HG03045 (cell line): ENCODE measurements at regions not wholly inside any gene's neighbourhood (a gene's known extent, or its start where the extent isn't known, plus 50 kb on each side); places are given as distances from the start of the nearest gene placed in this dataset.
"Not testable (repeated sequence)": the region's sequence is repeated elsewhere in the genome, so short reads cannot be mapped to it uniquely, and the experiment has no call there.

Source experiments
- ATAC-seq: cut with Tn5 transposase; IDR thresholded peaks from one replicate; pipeline ENCODE4 v1.9.1; 2021; ENCODE audit warnings: mild to moderate bottlenecking, moderate library complexity; ENCODE audit not compliant: unreplicated experiment

DNA sequence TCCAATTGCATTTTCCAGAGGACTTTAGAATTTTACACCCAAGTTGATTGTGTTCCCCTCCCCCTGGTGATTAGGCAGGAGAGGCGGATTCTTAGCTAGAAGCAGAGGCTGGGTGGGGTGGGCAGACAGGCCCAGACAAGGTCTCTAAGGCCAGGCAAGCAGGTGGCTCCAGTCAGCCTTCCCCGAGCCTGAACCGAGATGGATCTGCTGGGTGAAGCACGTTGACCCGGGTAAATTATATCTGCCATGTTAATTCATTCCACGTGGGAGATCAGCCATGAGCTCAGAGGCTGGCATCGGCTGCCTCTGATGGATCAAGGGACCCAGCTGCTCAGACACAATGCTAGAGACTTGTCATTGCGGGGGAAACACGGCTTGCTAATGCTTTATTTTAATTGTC, 159.5 kb upstream of the MAFB start:
- no peak for ATAC-seq

DNA sequence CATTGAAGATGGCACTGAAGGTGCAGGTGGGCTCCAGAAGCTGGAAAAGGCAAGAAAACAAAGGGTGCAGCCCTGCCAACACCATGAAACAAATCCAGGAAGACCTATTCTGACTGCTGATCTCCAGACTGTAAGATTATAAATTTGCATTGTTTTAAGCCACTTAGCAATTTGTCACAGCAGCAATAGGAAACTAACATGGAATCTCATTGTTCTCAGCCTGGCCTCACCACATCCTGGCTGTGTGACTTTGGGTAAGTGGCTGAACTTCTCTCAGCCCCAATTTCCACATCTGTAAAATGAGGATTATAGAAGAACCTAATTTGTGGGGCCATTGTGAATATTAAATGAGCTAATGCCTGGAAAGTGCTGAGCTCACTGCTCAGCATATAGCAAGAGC, 160.4 kb upstream of the MAFB start:
- no peak for ATAC-seq

DNA sequence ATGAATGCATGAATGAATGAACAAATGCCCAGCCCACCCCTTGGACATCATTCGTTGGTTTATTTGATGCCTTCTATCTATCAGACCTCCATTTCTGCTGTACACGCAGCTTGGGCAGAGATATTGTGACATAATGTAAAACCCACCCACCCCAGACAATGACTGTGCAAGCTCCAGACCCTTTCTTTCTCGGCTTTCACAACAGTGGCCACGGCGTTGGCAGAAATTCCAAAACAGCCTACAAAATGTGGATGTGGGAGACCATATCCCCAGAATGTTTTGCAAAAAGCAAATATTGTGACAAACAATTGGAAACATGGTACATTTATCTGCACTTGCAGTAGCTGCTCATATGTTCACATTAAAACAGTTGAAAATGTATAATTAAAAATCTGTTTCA, 162.0 kb upstream of the MAFB start:
- no peak for ATAC-seq

DNA sequence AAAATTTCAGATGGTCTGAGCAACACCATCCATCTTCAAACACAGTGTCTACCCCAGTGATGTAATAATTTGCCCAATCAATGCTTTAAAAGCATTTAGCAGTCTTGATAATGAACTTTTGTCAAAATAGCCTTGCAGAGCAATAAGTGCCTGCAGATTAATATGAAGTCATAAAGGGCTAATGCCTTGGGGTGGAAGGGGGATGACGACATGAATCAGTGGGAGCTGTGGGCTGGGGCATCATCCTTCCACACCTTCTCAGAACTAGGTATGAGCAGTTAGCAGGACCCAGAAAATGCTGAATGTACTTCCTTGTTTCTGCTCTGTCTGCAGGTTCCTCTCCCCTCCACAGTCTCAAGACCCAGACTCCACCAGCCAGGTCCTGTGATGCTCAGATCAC, 166.2 kb upstream of the MAFB start:
- ATAC-seq = no peak

DNA sequence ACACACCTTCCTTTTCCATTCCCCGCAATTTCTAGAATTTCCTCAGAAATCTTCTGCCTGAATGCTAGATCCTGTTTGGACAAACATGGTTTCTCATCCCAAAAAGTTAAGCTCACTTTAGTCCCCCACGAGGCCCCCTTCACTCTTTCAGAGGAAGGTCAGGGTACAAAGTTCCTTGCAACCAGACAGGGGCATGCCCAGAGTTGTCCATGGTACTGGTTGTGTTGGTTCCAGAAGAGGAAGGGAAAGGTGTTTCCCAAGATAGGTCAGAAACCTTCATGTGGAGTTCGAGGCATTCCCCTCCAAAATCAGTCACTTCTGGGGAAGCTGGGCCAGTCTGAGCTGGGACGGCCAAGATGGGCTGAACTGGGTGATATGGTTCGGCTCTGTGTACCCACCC, 167.6 kb upstream of the MAFB start:
- no peak for ATAC-seq

DNA sequence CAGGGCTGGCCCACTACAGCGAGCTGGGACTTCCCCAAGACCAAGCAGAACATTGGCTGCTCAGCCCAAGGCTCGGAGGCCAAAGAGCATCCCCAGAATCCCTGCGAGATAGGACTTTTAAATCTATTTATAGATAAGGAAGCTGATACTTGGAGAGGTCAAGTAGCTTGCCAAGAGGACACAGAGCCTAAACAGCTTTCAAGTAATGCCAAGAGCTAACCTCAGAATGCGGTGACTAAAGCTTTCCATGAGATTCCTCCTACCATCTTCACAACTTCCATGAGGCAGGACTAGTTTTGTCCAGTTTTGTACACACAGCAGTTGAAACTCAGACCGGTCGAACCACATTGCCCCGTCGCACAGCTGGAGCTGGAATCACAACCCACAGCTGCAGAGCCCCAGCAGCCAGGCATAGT, 168.1 kb upstream of the TOP1 start:
- ATAC-seq = no peak

DNA sequence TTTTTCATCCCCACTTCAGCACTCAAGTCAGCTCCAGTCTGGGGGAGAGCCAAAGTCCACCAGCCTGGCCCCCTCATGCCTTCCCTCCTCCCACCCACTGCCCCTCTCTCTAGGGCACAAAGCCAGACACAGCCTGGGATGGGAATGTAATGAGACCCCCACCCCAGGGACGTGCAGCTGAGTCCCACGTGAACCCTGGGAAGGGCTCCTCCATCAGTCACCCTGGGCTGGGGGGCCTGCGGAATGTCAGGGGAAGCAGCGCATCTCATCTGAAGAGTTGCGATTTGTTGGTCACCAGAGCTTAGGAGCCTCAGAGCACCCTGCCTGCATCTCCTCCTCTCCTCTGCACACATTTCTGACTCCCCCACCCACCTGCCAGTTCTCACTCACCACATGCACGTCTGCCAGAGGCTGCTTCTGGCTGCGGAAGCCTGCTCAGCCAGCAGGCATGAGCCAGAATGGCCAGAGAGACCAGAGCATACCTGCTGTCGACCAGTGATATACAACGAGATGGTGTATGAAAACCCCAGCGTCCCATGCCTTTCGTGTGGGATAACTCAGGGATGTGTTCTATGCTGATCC, 167.1 kb upstream of the TOP1 start:
- ATAC-seq = no peak

DNA sequence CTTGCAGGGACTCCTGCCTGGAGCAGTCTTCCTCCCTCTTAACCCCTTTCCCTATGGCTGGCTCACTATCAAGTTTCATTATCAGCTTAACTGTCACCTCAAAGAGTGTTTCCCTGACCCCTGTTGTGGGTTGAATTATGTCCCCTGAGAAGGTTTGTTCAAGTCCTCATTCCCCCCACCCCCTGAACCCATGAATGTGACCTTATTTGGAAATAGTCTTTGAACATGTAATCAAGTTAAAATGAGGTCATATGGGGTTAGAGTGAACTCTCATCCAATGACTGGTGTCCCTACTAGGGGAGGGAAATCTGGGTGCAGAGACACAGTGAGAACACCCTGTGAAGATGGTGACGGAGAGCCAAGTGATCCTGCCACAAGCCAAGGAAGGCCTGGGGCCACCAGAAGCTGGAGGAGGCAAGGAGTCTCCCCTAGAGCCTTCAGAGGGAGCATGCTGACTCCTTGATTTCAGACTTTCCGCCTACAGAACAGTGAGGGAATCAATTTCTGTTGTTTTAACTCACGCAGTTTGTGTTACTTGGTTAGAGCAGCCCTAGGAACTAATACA, 165.2 kb upstream of the TOP1 start:
- ATAC-seq = no peak

DNA sequence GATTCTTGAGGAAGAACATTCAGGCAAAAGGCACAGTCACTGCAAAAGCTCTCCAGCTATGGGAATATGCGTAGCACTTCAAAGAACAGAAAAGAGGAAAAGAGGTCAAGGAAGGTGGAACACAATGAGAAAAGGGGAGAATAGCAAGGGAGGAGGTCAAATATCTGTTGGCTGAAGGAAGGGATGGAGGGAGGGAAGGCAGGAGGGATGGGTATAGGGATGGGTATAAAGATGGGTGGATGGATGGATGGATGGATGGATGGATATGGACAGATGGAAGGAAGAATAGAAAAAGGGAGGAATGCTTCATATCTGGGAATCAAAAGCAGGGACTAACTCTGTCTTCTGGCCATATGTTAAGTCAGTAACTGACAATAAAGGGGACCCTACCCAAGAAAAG, 164.2 kb upstream of the TOP1 start:
- ATAC-seq = no peak

DNA sequence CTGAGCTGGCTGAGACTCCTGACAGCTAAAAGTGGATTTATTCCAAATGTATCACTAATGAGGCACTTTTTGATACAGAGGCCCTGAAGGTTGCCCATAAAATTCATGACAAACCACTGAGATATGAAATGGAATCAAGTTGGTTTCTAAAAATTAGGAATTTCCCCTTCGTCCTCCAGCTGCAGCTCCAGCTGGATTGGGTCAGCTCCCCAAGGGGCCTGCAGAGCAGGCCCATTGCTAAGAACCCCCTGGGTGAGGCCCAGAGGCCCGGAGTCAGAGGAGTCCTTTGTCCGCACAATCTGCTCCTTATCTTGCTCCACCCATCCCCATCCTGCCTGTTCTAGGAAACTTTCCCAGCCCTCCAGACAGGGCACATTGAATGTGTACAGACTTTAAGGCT, 163.5 kb upstream of the TOP1 start:
- ATAC-seq = no peak

DNA sequence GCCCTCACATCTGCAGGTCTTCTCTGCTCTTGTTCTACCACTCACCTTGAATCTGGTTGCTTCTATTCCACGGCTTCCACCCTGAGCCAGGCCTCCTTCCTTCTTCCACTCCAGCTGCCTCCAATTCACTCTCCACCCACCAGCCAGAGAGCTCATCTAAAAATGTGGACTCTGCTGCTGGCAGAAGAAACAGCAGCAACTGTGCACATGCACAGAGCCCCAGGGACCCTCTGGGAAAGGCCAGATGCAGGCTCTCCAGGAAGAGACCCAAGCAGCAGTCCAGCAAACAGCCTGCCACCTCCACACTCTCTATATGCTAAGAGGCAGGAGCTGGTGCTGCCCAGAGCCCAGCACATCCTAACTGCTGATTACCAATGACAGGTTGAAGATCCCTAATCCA, 162.6 kb upstream of the TOP1 start:
- no peak for ATAC-seq

DNA sequence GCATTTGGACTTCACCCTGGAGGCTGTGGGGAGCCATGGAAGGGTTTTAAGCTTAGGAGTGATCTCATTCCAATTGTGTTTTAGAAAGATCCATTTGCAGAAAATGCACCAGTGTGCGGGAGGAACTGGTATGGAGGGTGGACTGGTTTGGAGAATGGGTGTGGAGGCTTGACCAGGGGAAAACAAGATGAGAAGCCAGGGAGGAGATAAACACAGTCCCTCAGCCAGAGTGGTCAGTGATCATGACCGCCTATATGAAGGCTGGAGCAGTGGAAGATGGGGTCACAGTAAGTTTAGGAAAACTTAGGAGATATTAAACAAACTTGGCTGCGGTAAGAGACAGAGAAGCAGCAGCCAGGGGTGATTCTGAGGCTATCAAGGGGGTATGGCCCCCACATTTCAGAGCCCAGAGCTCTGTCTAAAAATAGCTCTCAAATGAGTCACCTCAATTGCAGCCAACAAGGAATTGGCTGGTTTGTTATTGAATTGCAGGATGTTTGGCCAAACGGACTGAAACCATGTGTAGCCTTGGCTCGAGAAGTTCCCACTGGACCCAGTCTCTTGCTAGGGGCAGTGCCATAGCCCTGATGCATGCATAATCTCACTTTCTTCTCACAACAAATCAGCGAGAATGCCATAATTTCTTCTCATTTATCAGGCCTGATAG, 159.9 kb upstream of the TOP1 start:
- ATAC-seq = no peak

DNA sequence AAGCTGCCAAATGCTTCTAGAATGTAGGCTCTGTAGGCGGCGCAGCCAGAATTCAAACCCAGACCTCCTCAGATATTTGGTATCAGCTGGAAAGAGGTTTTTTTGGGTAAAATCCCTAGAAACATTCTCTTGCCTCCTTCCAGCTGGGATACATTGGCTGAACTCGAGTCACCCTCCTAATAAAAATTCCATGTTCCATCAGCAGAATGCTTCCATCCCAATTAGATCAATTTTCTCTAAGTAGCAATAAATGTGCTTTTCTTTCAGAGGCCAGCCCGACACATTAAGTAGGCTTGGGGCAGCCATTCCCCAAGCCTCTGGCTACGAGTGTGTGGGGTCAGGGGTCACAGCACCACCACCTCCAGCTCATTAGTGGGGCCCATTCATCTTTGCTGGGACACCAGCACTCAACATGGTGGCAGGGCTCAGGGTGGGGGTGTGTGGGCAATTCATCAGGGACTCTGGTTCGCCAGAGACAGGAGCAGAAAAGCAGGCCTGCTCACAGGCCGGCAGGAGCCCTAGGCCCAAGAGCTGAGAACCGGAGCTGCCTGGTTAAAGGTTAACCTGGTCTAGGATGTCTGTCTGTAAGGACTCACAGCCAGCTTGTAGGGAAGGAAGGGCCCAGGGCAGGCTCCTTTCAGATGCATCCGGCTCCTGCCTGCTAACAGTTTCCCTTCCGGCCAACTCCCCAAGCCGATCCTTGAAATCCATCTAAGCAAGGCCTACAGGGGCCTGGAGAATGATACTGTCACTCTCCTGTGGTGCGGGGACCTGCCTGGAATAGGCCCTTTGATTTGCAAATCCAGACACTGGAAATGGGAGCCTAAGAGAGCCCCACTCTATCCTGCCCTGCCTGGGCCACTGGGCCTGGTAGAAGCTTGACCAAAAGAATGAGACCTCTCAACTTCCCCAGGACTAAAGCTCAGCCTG, 159.1 kb upstream of the TOP1 start:
- no peak for ATAC-seq

DNA sequence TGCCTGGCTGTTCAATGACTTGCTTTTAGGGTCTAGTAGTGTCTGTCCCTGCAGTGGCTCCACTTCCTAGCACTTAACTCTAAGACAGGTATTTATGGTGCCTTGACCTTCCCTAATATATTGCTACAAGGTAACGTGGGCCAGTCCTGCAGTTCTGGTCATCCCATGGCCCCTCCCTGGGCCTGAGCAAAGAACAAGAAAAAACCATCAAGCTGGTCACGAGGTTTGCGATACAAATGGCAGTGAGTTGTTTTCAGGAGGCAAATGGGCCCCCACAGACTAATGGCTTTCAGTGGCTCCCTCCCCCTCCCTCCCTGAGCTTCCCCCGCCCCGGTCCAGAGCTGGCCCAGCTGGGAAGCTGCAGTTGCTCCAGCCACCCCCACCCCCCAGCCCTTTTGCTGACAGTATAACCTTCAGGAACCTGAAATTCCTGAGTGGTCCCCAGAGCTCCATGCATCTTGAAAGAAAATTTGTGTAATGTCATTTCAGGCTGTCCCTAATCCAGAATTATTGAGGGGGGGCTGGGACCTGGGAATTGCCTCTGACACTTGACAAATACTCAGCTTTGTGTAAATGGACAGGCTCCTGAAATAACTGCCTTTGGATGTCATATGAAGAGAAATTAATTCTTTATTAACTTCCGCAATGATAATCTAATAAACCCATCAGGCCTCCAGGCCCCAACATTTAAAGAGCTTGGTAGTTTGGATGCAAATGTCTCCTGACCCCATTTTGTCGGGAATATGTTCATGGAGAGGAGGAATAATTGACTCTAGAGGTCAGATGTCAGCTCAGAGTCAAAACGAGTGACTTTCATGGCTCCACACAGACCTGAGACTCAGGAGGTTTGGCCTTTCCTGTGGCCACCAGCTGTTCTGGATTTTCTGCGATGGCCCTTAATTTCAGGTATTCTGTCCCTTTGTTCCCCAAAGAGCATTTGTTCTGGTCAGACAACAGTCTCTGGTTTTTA, 153.2 kb upstream of the TOP1 start:
- ATAC-seq = no peak

DNA sequence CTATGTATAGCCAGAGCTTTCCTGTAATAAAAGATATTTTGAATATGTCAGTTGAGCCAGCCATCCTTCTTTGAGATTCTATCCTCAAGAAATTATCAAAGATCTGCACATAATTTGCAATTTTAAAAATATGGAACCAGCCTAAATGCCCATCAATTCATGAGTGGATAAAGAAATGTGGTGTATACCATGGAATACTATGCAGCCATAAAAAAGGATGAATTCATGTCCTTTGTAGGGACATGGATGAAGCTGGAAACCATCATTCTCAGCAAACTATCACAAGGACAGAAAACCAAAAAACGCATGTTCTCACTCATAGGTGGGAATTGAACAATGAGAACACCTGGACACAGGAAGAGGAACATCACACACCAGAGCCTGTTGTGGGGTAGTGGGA, 150.5 kb upstream of the TOP1 start:
- not testable (repeated sequence) for ATAC-seq

DNA sequence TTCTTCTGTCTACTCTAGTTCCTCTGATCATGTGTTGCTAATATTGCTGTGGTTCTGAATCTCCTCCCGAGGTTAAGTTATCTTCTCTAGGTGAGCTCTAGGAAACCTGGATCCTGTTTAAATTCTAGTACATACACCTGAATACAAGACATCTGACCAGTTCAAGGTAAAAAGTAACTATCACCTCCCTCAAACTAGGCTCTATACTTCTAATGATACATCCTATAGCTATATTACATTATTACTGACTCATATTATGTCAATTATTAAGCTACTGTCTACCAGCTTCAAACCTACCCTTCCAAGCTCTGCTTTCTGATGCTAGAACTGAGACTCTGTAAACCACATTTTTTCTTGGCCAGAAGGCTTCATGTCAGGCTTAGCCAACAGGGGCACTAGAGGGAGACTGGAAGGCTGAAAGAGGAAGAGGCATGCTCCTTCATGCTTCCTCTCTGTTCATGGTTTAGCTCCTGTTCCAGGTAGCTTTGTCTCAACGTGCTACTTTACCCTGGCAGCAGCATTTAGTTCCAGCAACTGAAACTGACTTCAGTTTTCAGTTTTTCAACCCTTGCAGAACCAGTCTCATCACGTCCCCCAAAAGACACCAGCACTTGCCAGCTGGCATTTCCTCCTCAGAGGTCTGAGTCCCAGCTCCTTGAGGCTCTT, 148.4 kb upstream of the TOP1 start:
- no peak for ATAC-seq

DNA sequence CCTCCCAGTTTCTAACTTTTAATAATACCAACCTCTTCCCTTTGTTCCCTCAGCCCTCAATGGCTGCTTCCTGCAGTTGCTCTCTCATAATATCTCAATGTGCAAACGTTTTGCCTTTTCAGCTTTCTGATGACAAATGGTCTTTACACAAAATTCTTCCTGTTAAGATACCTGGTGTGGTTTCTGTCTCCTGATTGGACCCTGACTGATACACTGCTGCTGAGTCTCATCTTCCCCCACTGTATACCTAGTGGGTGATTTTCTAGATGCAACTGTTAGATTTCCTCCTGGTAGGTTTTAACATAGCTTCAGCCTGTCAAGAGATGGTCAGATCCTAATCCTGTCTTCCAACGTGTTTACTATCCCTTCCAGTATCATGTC, 147.9 kb upstream of the TOP1 start:
- no peak for ATAC-seq

DNA sequence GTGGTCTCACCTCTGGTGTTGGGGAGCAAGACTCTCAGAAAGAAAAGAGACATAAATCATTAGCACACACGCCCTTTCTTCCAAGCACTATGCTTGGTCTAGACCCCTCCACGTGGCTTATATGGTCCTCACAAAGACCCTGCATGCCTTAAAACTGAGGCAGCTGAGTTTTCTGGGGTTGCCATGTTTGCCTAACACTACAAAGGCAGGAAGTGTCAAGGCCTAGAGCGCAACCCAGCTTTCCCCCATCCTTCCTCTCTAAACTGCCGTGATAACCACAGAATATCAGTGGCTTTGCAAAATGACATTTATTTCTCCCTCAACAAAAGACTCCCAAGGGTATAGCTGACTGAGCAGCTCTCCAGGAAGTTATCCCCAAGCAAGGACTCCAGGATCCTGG, 146.5 kb upstream of the TOP1 start:
- ATAC-seq = no peak

DNA sequence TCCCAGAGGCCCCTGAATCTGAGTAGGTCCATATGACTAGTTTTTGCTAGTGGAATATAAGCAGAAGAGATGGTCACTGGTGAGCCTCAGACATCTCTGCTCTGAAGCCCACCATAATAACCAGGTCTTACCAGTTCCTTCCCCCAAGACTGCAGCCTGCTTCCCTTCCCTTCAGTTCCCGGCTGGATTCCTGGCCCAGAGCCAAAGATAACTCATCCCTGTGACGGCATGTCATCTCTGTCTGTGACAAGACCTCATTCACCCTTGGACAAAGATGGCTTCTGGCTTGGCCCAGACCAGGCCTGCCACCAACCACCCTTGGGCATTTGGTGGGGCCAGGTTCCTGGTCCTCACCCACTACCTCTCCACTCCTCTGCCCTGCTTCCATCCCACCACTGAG, 145.5 kb upstream of the TOP1 start:
- no peak for ATAC-seq

DNA sequence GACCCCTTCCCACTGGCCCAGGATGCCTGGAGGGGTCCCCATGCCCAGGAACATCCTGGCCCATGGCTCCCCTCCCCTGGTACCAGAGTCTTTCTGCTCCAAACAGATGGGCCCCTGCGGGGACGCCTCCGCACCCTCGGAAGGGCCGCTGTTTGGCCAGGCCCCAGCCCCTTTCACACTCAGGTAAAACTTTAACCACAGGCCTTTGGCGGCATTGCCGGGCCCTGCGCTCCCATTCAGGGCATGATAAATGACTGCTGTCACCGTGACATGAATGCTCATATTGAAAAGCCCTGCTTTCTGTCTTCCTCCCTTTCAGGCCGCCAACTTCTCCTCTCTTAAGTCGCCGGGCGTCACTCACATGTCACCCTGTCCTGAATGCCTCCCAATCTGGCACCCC, 141.5 kb upstream of the TOP1 start:
- ATAC-seq = no peak
